Sigmoid colon (tissue), 4 donors: ENCODE measurements at regions not wholly inside any gene's neighbourhood (a gene's known extent, or its start where the extent isn't known, plus 50 kb on each side); places are given as distances from the start of the nearest gene placed in this dataset.

Source experiments
- CTCF ChIP-seq, 4 experiments: fragments of 450-650 bp in 3 of 4; fragments of 200-600 bp in 1 of 4; IDR thresholded peaks; one replicate each; pipeline ENCODE4 v1.5.1; 2016 to 2019; ENCODE audit warnings: antibody characterized with exemption in 4 of 4, mild to moderate bottlenecking in 3 of 4, moderate library complexity in 2 of 4
- EP300 ChIP-seq, 4 donors: sonication (generic); formaldehyde crosslinking; IDR thresholded peaks; one replicate each; pipeline ENCODE4 v1.6.1; 2017; ENCODE audit warnings: antibody characterized with exemption in 4 of 4
- POLR2A ChIP-seq, 2 donors: fragments of 450-650 bp; IDR thresholded peaks; one replicate each; pipeline ENCODE4 v1.6.1; 2016; ENCODE audit warnings: antibody characterized with exemption in 2 of 2, mild to moderate bottlenecking in 2 of 2, moderate library complexity in 2 of 2

- TF ChIP-seq POLR2A (IDR thresholded peaks at IDR 0.05) (no peak), CTCF (IDR thresholded peaks at IDR 0.05) (no peak), EP300 (IDR thresholded peaks at IDR 0.05) (no peak)
Measured at GRCh38 chr6:28736121-28736520, 187.7 kb downstream of the TRIM27 start.
